ENCODE measurements at regions not wholly inside any gene's neighbourhood (a gene's known extent, or its start where the extent isn't known, plus 50 kb on each side); places are given as distances from the start of the nearest gene placed in this dataset.

GRCh38 chr14:55841625-55842024, 261.6 kb downstream of the KTN1 start:
- H3K36me3 ChIP-seq = no peaks in the 10 kb centered on the region
- WGBS, 2 donors = 78 to 79% methylated on average over 6 of the region's 6 CpGs
- no peak for ATAC-seq

DNA sequence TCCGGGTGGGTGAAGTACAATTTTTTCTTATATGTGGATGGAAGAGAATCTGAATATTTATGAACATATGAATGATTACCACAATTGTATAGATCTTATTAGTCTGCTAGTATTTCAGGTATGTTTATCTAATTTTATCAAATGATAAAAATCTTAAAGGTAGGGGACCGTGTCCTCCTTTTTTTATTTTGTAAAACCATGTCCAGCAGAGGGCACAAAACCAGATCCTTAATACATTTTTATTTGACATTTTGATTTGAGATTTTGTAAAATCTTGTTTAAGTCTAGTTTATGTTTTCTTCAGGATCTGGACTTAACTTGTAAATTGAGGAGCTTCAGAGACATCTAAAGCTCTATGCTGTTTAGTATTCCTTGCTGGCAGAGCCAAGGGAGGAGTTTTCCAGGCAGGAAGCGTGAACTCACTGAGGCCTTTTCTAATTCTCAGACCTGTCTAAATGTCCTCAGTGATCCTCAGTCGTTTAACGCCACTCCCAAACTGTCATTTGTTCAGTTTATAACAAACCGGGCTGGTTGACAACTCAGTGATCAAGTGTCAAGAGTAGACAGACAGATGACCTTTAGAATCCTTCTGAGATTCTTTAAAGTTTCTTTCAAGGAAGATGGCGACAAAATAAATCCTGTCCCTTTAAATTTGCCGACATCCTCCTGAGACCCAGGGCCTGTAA, 263.9 kb downstream of the KTN1 start:
- Histone ChIP-seq H3K36me3 (no peaks in the 10 kb centered on the region), H3K27me3 (no peaks in the 10 kb centered on the region), H3K27ac (no peak overlapping the region), H3K4me3 (no peak overlapping the region), H3K9me3 (peaks cover 0 to 16% (median 0%) of the 10 kb centered on the region in 11 donors), H3K4me1 (peaks cover 0 to 17% (median 0%) of the 10 kb centered on the region in 9 donors)
- intact Hi-C loops (cut with DNase I) = loop anchor here in 1 of 10 donors (10.0 kb wide), 1 partner anchor 491 kb away; no protein-coding TSS in a partner anchor
- TF ChIP-seq, protein P1, sequence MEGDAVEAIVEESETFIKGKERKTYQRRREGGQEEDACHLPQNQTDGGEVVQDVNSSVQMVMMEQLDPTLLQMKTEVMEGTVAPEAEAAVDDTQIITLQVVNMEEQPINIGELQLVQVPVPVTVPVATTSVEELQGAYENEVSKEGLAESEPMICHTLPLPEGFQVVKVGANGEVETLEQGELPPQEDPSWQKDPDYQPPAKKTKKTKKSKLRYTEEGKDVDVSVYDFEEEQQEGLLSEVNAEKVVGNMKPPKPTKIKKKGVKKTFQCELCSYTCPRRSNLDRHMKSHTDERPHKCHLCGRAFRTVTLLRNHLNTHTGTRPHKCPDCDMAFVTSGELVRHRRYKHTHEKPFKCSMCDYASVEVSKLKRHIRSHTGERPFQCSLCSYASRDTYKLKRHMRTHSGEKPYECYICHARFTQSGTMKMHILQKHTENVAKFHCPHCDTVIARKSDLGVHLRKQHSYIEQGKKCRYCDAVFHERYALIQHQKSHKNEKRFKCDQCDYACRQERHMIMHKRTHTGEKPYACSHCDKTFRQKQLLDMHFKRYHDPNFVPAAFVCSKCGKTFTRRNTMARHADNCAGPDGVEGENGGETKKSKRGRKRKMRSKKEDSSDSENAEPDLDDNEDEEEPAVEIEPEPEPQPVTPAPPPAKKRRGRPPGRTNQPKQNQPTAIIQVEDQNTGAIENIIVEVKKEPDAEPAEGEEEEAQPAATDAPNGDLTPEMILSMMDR (IDR thresholded peaks at IDR 0.05) = peak in 6 of 9 donors; percentile 3 to 44 (median 28)
- no peak for ATAC-seq
- 56 to 58% methylated on average over 8 of the region's 8 CpGs for WGBS, 2 donors
- DNase-seq = no peak

More at GRCh38 chr14:55841625-55842024, 261.6 kb downstream of the KTN1 start:
- TF ChIP-seq, protein P1 (IDR thresholded peaks at IDR 0.05) = no peak
- H3K27ac ChIP-seq = no peak overlapping the region
- DNase-seq = no peak
- intact Hi-C loops (cut with DNase I) = loop anchor here in 1 of 10 donors (10.0 kb wide), 1 partner anchor 493 kb away; no protein-coding TSS in a partner anchor
- no peaks in the 10 kb centered on the region for H3K27me3 ChIP-seq
- H3K4me3 ChIP-seq = no peak overlapping the region
- H3K9me3 ChIP-seq = peaks cover 0 to 16% (median 0%) of the 10 kb centered on the region in 11 donors
- H3K4me1 ChIP-seq = peaks cover 0 to 6% (median 0%) of the 10 kb centered on the region in 9 donors

DNA sequence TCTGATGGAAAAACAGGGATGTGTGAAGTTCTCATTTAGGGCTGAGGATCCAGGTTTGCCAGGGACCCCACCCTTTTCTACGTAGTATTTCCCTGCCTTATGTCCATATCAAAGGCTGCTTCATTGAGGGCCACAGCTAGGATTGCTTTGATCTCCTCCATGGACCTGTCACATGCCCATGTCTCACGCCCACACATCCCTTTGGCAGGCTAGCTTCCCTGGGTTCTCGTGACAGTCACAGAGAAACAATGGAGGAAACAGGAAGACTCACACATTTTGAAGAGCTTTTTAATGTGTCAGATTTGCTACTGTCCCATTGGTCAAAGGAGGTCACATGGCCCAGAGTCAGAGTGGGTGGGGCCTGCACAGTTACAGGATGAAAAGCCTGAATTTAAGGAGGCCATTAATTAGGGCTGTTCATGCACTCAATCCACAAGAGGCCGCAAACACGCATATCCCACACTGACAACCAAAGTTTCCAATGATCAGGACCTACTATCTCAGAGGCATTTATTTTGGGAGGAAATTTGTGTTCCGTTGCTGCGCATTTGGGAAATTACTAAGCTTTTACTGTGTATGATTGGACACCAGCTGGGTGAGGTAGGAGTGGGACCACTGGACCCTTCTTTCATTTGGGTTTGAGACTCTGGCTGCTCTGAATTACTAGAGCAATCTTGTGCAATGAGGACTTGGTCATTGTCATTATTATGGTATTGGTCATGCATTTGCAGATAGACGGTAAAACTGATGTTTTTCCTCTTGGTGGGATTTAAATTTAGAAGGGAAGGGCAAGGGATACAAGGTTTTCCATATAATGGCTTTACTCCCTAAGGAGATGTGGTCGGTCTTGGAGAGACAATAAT, 266.2 kb downstream of the KTN1 start:
- no peak overlapping the region for H3K4me3 ChIP-seq
- H3K27ac ChIP-seq = peak overlapping the region in 5 of 10 donors; percentile 2 to 40 (median 26)
- ATAC-seq = peak in 4 of 8 donors; percentile 13 to 58 (median 44)
- 69 to 74% methylated on average over 9 of the region's 9 CpGs for WGBS, 2 donors
- no peaks in the 10 kb centered on the region for H3K36me3 ChIP-seq
- H3K4me1 ChIP-seq = peaks cover 0 to 21% (median 4%) of the 10 kb centered on the region in 9 donors
- no peaks in the 10 kb centered on the region for H3K27me3 ChIP-seq
- TF ChIP-seq, protein P1 (IDR thresholded peaks at IDR 0.05) = no peak
- intact Hi-C loops (cut with DNase I) = loop anchor here in 1 of 10 donors (10.0 kb wide), 1 partner anchor 489 kb away; no protein-coding TSS in a partner anchor
- no peak for DNase-seq
- H3K9me3 ChIP-seq = peaks cover 0 to 16% (median 0%) of the 10 kb centered on the region in 11 donors

DNA sequence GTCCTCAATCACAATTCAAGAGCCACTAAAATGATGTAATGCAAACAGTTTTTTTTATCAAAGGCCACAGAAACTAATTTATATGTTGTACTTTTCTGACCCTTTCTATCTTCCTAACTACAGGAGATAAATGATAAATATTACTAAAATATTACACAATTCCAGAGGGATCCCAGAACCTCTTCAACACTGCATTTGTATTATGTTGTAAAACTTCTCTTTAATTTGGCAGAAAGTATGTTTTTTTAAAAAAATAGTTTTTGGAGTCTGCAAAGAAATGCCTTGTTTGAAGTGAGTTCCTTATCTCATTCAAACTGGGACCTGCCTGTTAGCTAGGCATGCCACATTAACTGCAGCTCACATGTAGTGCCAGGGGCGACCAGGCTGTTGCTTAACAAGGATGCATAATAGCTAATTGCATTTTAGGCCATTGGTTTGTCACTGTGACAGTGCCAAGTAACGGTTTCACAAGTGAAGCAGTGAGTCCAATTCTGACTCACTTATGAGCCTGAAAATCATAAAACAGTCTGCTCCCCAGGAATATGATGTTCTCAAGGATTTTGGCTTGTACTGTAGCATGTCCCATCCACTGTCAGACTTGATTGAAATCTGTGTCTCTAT, 266.9 kb downstream of the KTN1 start:
- no peaks in the 10 kb centered on the region for H3K27me3 ChIP-seq
- H3K27ac ChIP-seq = peak overlapping the region in 5 of 10 donors; percentile 6 to 63 (median 37)
- intact Hi-C loops (cut with DNase I) = loop anchor here in 1 of 10 donors (10.0 kb wide), 1 partner anchor 488 kb away; no protein-coding TSS in a partner anchor
- peaks cover 0 to 21% (median 10%) of the 10 kb centered on the region in 9 donors for H3K4me1 ChIP-seq
- H3K9me3 ChIP-seq = peaks cover 0 to 16% (median 0%) of the 10 kb centered on the region in 11 donors
- WGBS, 2 donors = 54 to 71% methylated on average over 2 of the region's 2 CpGs
- H3K4me3 ChIP-seq = no peak overlapping the region
- DNase-seq (no peak), ATAC-seq (peak in 5 of 8 donors; percentile 19 to 64 (median 42))
- TF ChIP-seq, protein P1 (IDR thresholded peaks at IDR 0.05) = no peak
- no peaks in the 10 kb centered on the region for H3K36me3 ChIP-seq
